Suprapubic skin (tissue), 4 donors: ENCODE measurements at regions not wholly inside any gene's neighbourhood (a gene's known extent, or its start where the extent isn't known, plus 50 kb on each side); places are given as distances from the start of the nearest gene placed in this dataset.

Experiments
- CTCF ChIP-seq, 2 donors: fragments of 200-600 bp in 1 of 2; fragments of 450-650 bp in 1 of 2; sonication (generic) in 1 of 2; IDR thresholded peaks; one replicate each; pipeline ENCODE4 v1.5.1; 2016 to 2019; ENCODE audit warnings: antibody characterized with exemption in 2 of 2, mild to moderate bottlenecking in 1 of 2, moderate library complexity in 1 of 2
- EP300 ChIP-seq: sonication (generic); formaldehyde crosslinking; IDR thresholded peaks from one replicate; pipeline ENCODE4 v1.6.1; 2017; ENCODE audit warnings: antibody characterized with exemption
- POLR2A ChIP-seq, 2 donors: fragments of 450-650 bp; IDR thresholded peaks; one replicate each; pipeline ENCODE4 v1.6.1; 2017; ENCODE audit warnings: antibody characterized with exemption in 2 of 2, mild to moderate bottlenecking in 2 of 2, moderate library complexity in 2 of 2
- POLR2AphosphoS5 ChIP-seq, 3 donors: sonication (generic); formaldehyde crosslinking; IDR thresholded peaks; one replicate each; pipeline ENCODE4 v1.6.1; 2017; ENCODE audit warnings: antibody characterized with exemption in 3 of 3

- TF ChIP-seq CTCF (IDR thresholded peaks at IDR 0.05) = no peak
- no peak for TF ChIP-seq POLR2AphosphoS5 (IDR thresholded peaks at IDR 0.05)
- no peak for TF ChIP-seq EP300
- no peak for TF ChIP-seq POLR2A (IDR thresholded peaks at IDR 0.05)
These were observed 420.5 kb upstream of the KLF12 start for GRCh38 chr13:74554569-74555275.
